LNCaP clone FGC (cell line): ENCODE measurements at regions not wholly inside any gene's neighbourhood (a gene's known extent, or its start where the extent isn't known, plus 50 kb on each side); places are given as distances from the start of the nearest gene placed in this dataset.

ENCODE experiments used
- DNase-seq: peaks from one replicate; pipeline ENCODE4 v3.0.0-alpha.2; 2011; ENCODE audit warnings: low read depth
- H3K4me3 ChIP-seq: 2 replicates; pipeline ENCODE4 v1.5.1; 2011; ENCODE audit warnings: mild to moderate bottlenecking, low read depth, low read length, control low read depth
- CTCF ChIP-seq: IDR thresholded peaks from 2 replicates; pipeline ENCODE4 v1.5.1; 2012; ENCODE audit warnings: mild to moderate bottlenecking; ENCODE audit not compliant: control insufficient read depth, insufficient read depth; ENCODE audit errors: extremely low read depth

DNA sequence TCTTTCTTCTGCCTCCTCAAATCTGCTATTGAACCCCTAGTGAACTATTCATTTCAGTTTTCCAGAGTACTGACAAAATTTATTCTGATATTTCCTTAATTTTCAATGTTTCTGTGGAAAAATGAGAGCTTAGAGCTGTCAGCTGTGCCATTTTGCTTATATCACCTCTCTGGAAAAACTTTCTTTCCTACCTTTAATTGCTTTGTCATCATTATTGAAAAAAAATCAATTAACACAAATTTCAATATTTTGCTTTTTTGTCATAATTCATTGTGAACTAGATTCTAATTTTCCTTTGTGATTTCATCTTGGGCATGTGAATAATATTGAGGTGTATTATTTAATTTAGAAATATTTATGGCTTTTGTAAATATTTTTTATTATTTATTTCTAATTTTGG lies 126.5 kb downstream of the C1orf94 start:
- TF ChIP-seq CTCF, result no peak
- H3K4me3 ChIP-seq, result no peak overlapping the region
- DNase-seq, result no peak

GRCh38 chr1:34306568-34306967 lies 129.9 kb downstream of the C1orf94 start:
- no peak for DNase-seq
- TF ChIP-seq CTCF, result no peak
- no peak overlapping the region for H3K4me3 ChIP-seq

- no peak for DNase-seq
- no peak for TF ChIP-seq CTCF
- no peak overlapping the region for H3K4me3 ChIP-seq
Observed at GRCh38 chr1:34312359-34312758, 135.7 kb downstream of the C1orf94 start.

DNA sequence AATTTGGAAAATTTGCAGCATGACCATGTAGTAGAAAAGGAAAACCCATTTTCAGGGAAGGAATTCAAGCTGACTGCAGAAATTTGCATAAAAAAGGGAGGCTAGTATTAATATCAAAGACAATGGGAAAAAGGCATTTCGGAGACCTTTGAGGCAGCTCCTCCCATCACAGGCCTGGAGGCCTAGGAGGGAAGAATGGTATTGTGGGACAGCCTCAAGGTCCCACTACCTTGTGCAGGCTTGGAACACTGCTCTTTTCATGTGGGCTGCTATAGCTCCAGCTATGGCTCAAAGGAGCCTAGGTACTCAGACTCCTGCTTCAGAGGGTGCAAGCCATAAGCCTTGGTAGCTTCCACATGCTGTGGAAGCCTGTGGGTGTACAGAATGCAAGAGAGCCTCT lies 139.3 kb downstream of the C1orf94 start:
- DNase-seq, result no peak
- no peak for TF ChIP-seq CTCF
- no peak overlapping the region for H3K4me3 ChIP-seq

DNA sequence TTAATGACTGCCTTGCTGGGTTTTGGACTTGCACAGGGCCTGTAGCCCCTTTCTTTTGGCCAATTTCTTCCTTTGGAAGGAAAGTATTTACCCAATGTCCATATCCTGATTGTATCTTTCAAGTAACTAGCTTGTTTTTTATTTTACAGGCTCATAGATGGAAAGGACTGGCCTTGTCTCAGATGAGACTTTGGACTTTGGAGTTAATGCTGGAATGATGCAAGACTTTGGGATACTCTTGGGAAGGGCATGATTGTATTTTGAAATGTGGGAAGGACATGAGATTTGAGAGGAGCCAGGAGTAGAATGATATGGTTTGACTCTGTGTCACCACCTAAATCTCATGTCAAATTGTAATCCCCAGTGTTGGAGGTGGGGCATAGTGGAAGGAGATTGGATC lies 140.1 kb downstream of the C1orf94 start:
- DNase-seq, result no peak
- no peak overlapping the region for H3K4me3 ChIP-seq
- no peak for TF ChIP-seq CTCF

GRCh38 chr1:34319218-34319617 lies 142.5 kb downstream of the C1orf94 start:
- no peak for DNase-seq
- no peak for TF ChIP-seq CTCF
- H3K4me3 ChIP-seq, result no peak overlapping the region

DNA sequence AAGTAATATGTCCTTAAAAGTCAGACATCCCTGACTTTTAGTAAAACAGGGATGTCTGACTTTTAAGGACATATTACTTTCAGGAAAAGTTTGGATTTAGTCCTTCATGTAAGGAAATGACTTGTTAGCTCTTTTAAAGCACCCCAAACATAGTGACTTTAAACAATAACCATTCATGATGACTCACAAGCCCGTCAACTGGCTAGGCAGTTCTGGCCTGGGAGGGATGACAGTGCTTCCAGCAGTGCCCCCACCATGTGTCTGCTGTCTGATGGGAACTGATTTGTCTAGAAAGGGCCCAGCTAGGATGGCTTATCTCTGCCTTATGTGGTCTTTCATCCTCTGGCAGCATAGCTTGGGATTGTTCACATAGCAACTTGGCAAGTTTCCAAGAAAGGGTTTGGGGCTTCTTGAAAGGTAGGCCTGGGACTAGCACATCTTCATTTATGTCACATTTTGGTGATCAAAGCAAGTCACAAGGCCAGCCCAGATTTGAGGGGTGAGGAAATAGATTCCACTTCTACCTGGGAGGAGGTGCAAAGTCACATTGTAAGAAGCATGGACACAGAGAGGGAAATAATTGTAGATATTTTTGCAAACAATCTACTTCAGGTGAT lies 143.5 kb downstream of the C1orf94 start:
- TF ChIP-seq CTCF, result no peak
- DNase-seq, result no peak
- no peak overlapping the region for H3K4me3 ChIP-seq
